CD4-positive, alpha-beta memory T cell (primary cell): ENCODE measurements at regions not wholly inside any gene's neighbourhood (a gene's known extent, or its start where the extent isn't known, plus 50 kb on each side); places are given as distances from the start of the nearest gene placed in this dataset.
A peak's percentile ranks its signal among the peaks of the same experiment; 100 is the strongest.
"Not testable (repeated sequence)": the region's sequence is repeated elsewhere in the genome, so short reads cannot be mapped to it uniquely, and the experiment has no call there.

Source experiments
- CTCF ChIA-PET: fragments of 350-600 bp; sonication (Branson Sonifier 250); formaldehyde crosslinking; loops from one replicate; lab custom pipeline; 2021; ENCODE audit warnings: inconsistent platforms; ENCODE audit not compliant: partially characterized antibody; lab: Charles Lee
- POLR2A ChIA-PET: fragments of 350-600 bp; sonication (Branson Sonifier 250); formaldehyde crosslinking; loops from one replicate; lab custom pipeline; 2021; ENCODE audit not compliant: partially characterized antibody; lab: Charles Lee
- DNase-seq, 5 donors: peaks; one replicate each; pipeline versions ENCODE4 v3.0.0 to v3.0.0-alpha.2; 2020 to 2022; ENCODE audit warnings: mixed read lengths in 1 of 5
- H3K27ac ChIP-seq: one replicate; pipeline ENCODE4 v1.7.0; 2013; ENCODE audit warnings: low read depth, low read length
- H3K27me3 ChIP-seq: 2 replicates; pipeline ENCODE4 v1.7.0; 2013; ENCODE audit warnings: mild to moderate bottlenecking, low read length, moderate library complexity; ENCODE audit not compliant: insufficient read depth
- H3K36me3 ChIP-seq: 2 replicates; pipeline ENCODE4 v1.7.0; 2013; ENCODE audit warnings: mild to moderate bottlenecking, low read length, moderate library complexity; ENCODE audit not compliant: insufficient read depth
- H3K4me1 ChIP-seq: 2 replicates; pipeline ENCODE4 v1.7.0; 2013; ENCODE audit warnings: mild to moderate bottlenecking, low read length, moderate library complexity; ENCODE audit not compliant: insufficient read depth
- H3K4me3 ChIP-seq, 2 donors: one replicate each; pipeline ENCODE4 v1.7.0; 2013; ENCODE audit warnings: low read length in 2 of 2, mild to moderate bottlenecking in 1 of 2
- H3K9me3 ChIP-seq, 2 donors: one replicate each; pipeline ENCODE4 v1.7.0; 2013; ENCODE audit warnings: low read length in 2 of 2, control low read depth in 1 of 2; ENCODE audit not compliant: control insufficient read depth in 1 of 2
- H3K27ac Mint-ChIP-seq, 7 donors: one replicate each; pipeline ENCODE4 v1.8.0; 2020 to 2021; ENCODE audit warnings: mixed read lengths in 7 of 7, mild to moderate bottlenecking in 6 of 7, inconsistent platforms in 3 of 7, moderate library complexity in 3 of 7
- H3K27me3 Mint-ChIP-seq, 2 donors: one replicate each; pipeline ENCODE4 v1.8.0; 2020 to 2021; ENCODE audit warnings: mixed read lengths in 2 of 2
- H3K36me3 Mint-ChIP-seq, 2 donors: one replicate each; pipeline ENCODE4 v1.8.0; 2020 to 2021; ENCODE audit warnings: mixed read lengths in 2 of 2, inconsistent platforms in 1 of 2, mild to moderate bottlenecking in 1 of 2
- H3K4me1 Mint-ChIP-seq, 4 donors: one replicate each; pipeline ENCODE4 v1.8.0; 2020 to 2021; ENCODE audit warnings: mixed read lengths in 4 of 4, mild to moderate bottlenecking in 1 of 4
- H3K4me3 Mint-ChIP-seq, 8 donors: one replicate each; pipeline ENCODE4 v1.8.0; 2020 to 2021; ENCODE audit warnings: mixed read lengths in 8 of 8, mild to moderate bottlenecking in 7 of 8, moderate library complexity in 6 of 8, inconsistent platforms in 3 of 8
- H3K9me3 Mint-ChIP-seq, 8 donors: one replicate each; pipeline ENCODE4 v1.8.0; 2020 to 2021; ENCODE audit warnings: mixed read lengths in 8 of 8, mild to moderate bottlenecking in 5 of 8, inconsistent platforms in 3 of 8, moderate library complexity in 1 of 8
- intact Hi-C: fragments of 100-400 bp; cut with micrococcal nuclease; formaldehyde crosslinking; loops from one replicate; pipeline ENCODE4 v1.15.1; 2023

GRCh38 chr11:67774175-67774574 is 99.8 kb upstream of the ALDH3B2 start:
- H3K4me1 Mint-ChIP-seq, H3K9me3 Mint-ChIP-seq, H3K36me3 ChIP-seq, H3K36me3 Mint-ChIP-seq, H3K27me3 ChIP-seq, H3K4me3 ChIP-seq, intact Hi-C loops, DNase-seq, H3K4me1 ChIP-seq, H3K27ac Mint-ChIP-seq, H3K27ac ChIP-seq, H3K4me3 Mint-ChIP-seq, POLR2A ChIA-PET, H3K9me3 ChIP-seq, CTCF ChIA-PET: not testable (repeated sequence)
- H3K27me3 Mint-ChIP-seq: peaks cover 22 to 26% of the 10 kb centered on the region in 2 donors

GRCh38 chr11:67768001-67768730 is 93.7 kb upstream of the ALDH3B2 start:
- CTCF ChIA-PET, DNase-seq, H3K9me3 Mint-ChIP-seq, intact Hi-C loops, H3K36me3 ChIP-seq, H3K27ac ChIP-seq, POLR2A ChIA-PET, H3K9me3 ChIP-seq, H3K4me3 Mint-ChIP-seq, H3K4me3 ChIP-seq, H3K36me3 Mint-ChIP-seq, H3K4me1 ChIP-seq, H3K4me1 Mint-ChIP-seq, H3K27me3 ChIP-seq: not testable (repeated sequence)
- peaks cover 5 to 16% of the 10 kb centered on the region in 2 donors for H3K27me3 Mint-ChIP-seq
- H3K27ac Mint-ChIP-seq: peak overlapping the region in 1 of 7 donors; percentile 61

DNA sequence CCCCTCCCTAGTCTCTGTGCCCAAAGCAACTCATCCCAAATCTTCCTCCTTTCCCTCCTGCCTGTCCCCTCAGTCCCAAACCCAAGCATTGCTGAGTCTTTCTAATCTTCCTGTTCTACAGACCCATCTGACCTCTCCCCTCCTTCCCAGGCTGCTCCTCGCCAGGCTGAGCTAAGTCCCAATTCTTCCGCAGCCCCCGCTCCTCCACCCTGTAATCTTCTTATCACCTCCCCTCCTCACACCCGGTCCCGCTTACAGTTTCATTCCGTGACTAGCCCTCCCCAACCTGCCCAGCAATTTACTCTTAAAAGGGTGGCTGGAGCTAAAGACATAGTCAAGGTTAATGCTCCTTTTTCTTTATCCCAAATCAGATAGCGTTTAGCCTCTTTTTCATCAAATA is 86.8 kb upstream of the ALDH3B2 start:
- H3K4me3 ChIP-seq, H3K27me3 ChIP-seq, intact Hi-C loops, H3K36me3 Mint-ChIP-seq, H3K9me3 Mint-ChIP-seq, H3K9me3 ChIP-seq, H3K27ac ChIP-seq, H3K27ac Mint-ChIP-seq, H3K4me1 Mint-ChIP-seq, POLR2A ChIA-PET, DNase-seq, H3K36me3 ChIP-seq, H3K4me3 Mint-ChIP-seq, CTCF ChIA-PET, H3K4me1 ChIP-seq: not testable (repeated sequence)
- peaks cover 8 to 24% of the 10 kb centered on the region in 2 donors for H3K27me3 Mint-ChIP-seq

DNA sequence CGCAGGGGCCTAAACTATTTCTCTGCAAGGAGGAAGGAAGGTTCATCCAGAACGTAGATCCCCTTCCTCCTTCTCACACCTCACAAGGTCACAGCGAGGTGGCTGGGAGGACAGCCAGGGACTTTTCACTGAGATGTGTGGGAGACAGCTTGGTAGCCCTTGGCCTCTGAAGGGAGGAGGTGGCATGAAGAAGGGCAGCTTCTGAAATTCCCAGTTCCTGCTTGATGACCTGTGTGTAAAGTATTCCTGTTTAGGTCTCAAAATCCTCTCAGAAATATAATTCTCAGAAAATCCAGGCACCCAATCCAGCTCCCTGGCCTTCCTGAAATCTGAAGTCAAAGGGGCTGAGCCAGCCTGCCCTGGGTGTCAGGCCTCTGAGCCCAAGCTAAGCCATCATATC is 84.9 kb upstream of the ALDH3B2 start:
- H3K4me3 Mint-ChIP-seq, H3K27me3 ChIP-seq, H3K4me1 Mint-ChIP-seq, CTCF ChIA-PET, H3K9me3 Mint-ChIP-seq, H3K36me3 ChIP-seq, intact Hi-C loops, POLR2A ChIA-PET, DNase-seq, H3K9me3 ChIP-seq, H3K36me3 Mint-ChIP-seq, H3K4me1 ChIP-seq, H3K4me3 ChIP-seq, H3K27ac ChIP-seq: not testable (repeated sequence)
- H3K27me3 Mint-ChIP-seq: peaks cover 8 to 16% of the 10 kb centered on the region in 2 donors
- peak overlapping the region in 1 of 7 donors; percentile 47 for H3K27ac Mint-ChIP-seq

GRCh38 chr11:67758467-67758866 is 84.0 kb upstream of the ALDH3B2 start:
- H3K27ac Mint-ChIP-seq, H3K27me3 ChIP-seq, CTCF ChIA-PET, DNase-seq, H3K27ac ChIP-seq, H3K9me3 Mint-ChIP-seq, POLR2A ChIA-PET, H3K4me3 Mint-ChIP-seq, intact Hi-C loops, H3K9me3 ChIP-seq, H3K36me3 ChIP-seq, H3K4me3 ChIP-seq, H3K36me3 Mint-ChIP-seq, H3K4me1 Mint-ChIP-seq, H3K4me1 ChIP-seq: not testable (repeated sequence)
- H3K27me3 Mint-ChIP-seq: peaks cover 8 to 14% of the 10 kb centered on the region in 2 donors

DNA sequence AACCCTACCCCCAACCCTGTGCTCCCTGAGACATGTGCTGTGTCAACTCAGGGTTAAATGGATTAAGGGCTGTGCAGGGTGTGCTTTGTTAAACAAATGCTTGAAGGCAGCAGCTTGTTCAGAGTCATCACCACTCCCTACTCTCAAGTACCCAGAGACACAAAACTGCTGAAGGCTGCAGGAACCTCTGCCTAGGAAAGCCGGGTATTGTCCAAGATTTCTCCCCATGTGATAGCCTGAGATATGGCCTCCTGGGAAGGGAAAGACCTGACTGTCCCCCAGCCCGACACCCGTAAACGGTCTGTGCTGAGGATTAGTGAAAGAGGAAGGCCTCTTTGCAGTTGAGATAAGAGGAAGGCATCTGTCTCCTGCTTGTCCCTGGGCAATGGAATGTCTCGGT is 83.6 kb upstream of the ALDH3B2 start:
- H3K9me3 ChIP-seq, H3K36me3 Mint-ChIP-seq, H3K27me3 ChIP-seq, H3K4me3 ChIP-seq, H3K27ac Mint-ChIP-seq, H3K4me3 Mint-ChIP-seq, intact Hi-C loops, POLR2A ChIA-PET, H3K36me3 ChIP-seq, DNase-seq, H3K9me3 Mint-ChIP-seq, H3K4me1 Mint-ChIP-seq, H3K27ac ChIP-seq, CTCF ChIA-PET, H3K4me1 ChIP-seq: not testable (repeated sequence)
- H3K27me3 Mint-ChIP-seq: peaks cover 8 to 14% of the 10 kb centered on the region in 2 donors

- H3K27ac ChIP-seq, H3K9me3 ChIP-seq, H3K36me3 Mint-ChIP-seq, H3K27me3 Mint-ChIP-seq, H3K27ac Mint-ChIP-seq, intact Hi-C loops, H3K4me3 ChIP-seq, CTCF ChIA-PET, DNase-seq, H3K27me3 ChIP-seq, H3K4me1 ChIP-seq, H3K36me3 ChIP-seq, POLR2A ChIA-PET, H3K4me1 Mint-ChIP-seq, H3K4me3 Mint-ChIP-seq, H3K9me3 Mint-ChIP-seq: not testable (repeated sequence)
These were observed 79.4 kb upstream of the ALDH3B2 start for GRCh38 chr11:67753820-67754219.
